SK-N-MC (cell line): ENCODE measurements at regions not wholly inside any gene's neighbourhood (a gene's known extent, or its start where the extent isn't known, plus 50 kb on each side); places are given as distances from the start of the nearest gene placed in this dataset.

ENCODE experiments used
- DNase-seq: peaks from one replicate; pipeline ENCODE4 v3.0.0-alpha.2; 2011; ENCODE audit warnings: low read depth, low spot score
- H3K27ac ChIP-seq: fragments of 200-600 bp; sonication (generic); 2 replicates; pipeline ENCODE4 v1.5.1; 2016; ENCODE audit warnings: mixed run types
- H3K36me3 ChIP-seq: fragments of 200-600 bp; sonication (generic); 2 replicates; pipeline ENCODE4 v1.6.1; 2017; ENCODE audit warnings: antibody characterized with exemption, low read length, mixed read lengths; ENCODE audit not compliant: insufficient read depth
- H3K4me3 ChIP-seq: fragments of 200-600 bp; sonication (generic); 2 replicates; pipeline ENCODE4 v1.5.1; 2016
- H3K9ac ChIP-seq: fragments of 200-600 bp; sonication (generic); 2 replicates; pipeline ENCODE4 v1.8.0; 2017; ENCODE audit warnings: mixed run types, mixed read lengths; ENCODE audit not compliant: insufficient read length
- H3K9me3 ChIP-seq: fragments of 200-600 bp; sonication (generic); 2 replicates; pipeline ENCODE4 v1.6.1; 2017; ENCODE audit warnings: low read depth, mild to moderate bottlenecking, antibody characterized with exemption, low read length, moderate library complexity, mixed read lengths
- EZH2 ChIP-seq: fragments of 200-600 bp; sonication (generic); IDR thresholded peaks from one replicate; pipeline ENCODE4 v1.6.1; 2017; ENCODE audit warnings: antibody characterized with exemption
- FOXP2 ChIP-seq: optimal IDR thresholded peaks from 2 replicates; pipeline ENCODE3; 2011; ENCODE audit warnings: mild to moderate bottlenecking, moderate library complexity; ENCODE audit not compliant: insufficient read depth; ENCODE audit errors: extremely low read length, control extremely low read depth
- POLR2AphosphoS5 ChIP-seq: IDR thresholded peaks from 2 replicates; pipeline ENCODE4 v1.6.1; 2012; ENCODE audit warnings: mild to moderate bottlenecking, low read depth, low read length, borderline replicate concordance

- H3K27ac ChIP-seq = no peak overlapping the region
- DNase-seq = no peak
These were observed 93.1 kb upstream of the ZNF507 start for GRCh38 chr19:32252333-32252669.

GRCh38 chr19:32253683-32254508, 91.5 kb upstream of the ZNF507 start:
- Histone ChIP-seq H3K36me3 (no peaks in the 10 kb centered on the region), H3K4me3 (no peak overlapping the region), H3K9me3 (no peaks in the 10 kb centered on the region), H3K9ac (no peak overlapping the region), H3K27ac (no peak overlapping the region)
- no peak for DNase-seq
- no peak for TF ChIP-seq EZH2
- no peak for TF ChIP-seq POLR2AphosphoS5
- TF ChIP-seq FOXP2 = no peak

More at GRCh38 chr19:32252333-32252669, 93.1 kb upstream of the ZNF507 start:
- no peak for TF ChIP-seq FOXP2
- TF ChIP-seq EZH2 = no peak
- no peak for TF ChIP-seq POLR2AphosphoS5
- Histone ChIP-seq H3K9me3 (no peaks in the 10 kb centered on the region), H3K9ac (no peak overlapping the region), H3K36me3 (no peaks in the 10 kb centered on the region), H3K4me3 (no peak overlapping the region)

- DNase-seq = no peak
- no peak overlapping the region for H3K9ac ChIP-seq
- no peak overlapping the region for H3K4me3 ChIP-seq
- no peaks in the 10 kb centered on the region for H3K9me3 ChIP-seq
- no peak overlapping the region for H3K27ac ChIP-seq
- TF ChIP-seq EZH2 (no peak), FOXP2 (no peak), POLR2AphosphoS5 (no peak)
- no peaks in the 10 kb centered on the region for H3K36me3 ChIP-seq
These were observed 90.9 kb upstream of the ZNF507 start for GRCh38 chr19:32254509-32254890.

- no peaks in the 10 kb centered on the region for H3K36me3 ChIP-seq
- H3K27ac ChIP-seq = no peak overlapping the region
- no peak overlapping the region for H3K4me3 ChIP-seq
- no peaks in the 10 kb centered on the region for H3K9me3 ChIP-seq
- no peak for DNase-seq
- TF ChIP-seq FOXP2 (no peak), EZH2 (no peak), POLR2AphosphoS5 (no peak)
- H3K9ac ChIP-seq = no peak overlapping the region
These were observed 89.7 kb upstream of the ZNF507 start for GRCh38 chr19:32255536-32256295.

GRCh38 chr19:32256341-32256975, 89.0 kb upstream of the ZNF507 start:
- no peaks in the 10 kb centered on the region for H3K9me3 ChIP-seq
- DNase-seq = no peak
- no peak for TF ChIP-seq EZH2
- TF ChIP-seq FOXP2 = no peak
- TF ChIP-seq POLR2AphosphoS5 = no peak
- H3K4me3 ChIP-seq = no peak overlapping the region
- no peak overlapping the region for H3K9ac ChIP-seq
- H3K36me3 ChIP-seq = no peaks in the 10 kb centered on the region
- H3K27ac ChIP-seq = no peak overlapping the region

- Histone ChIP-seq H3K9me3 (no peaks in the 10 kb centered on the region), H3K36me3 (no peaks in the 10 kb centered on the region), H3K27ac (no peak overlapping the region), H3K9ac (no peak overlapping the region), H3K4me3 (no peak overlapping the region)
- DNase-seq = no peak
- TF ChIP-seq FOXP2 (no peak), POLR2AphosphoS5 (no peak), EZH2 (no peak)
These were observed 87.9 kb upstream of the ZNF507 start for GRCh38 chr19:32257326-32258073.

GRCh38 chr19:32258167-32258566, 87.2 kb upstream of the ZNF507 start:
- H3K9me3 ChIP-seq = no peaks in the 10 kb centered on the region
- H3K4me3 ChIP-seq = no peak overlapping the region
- H3K27ac ChIP-seq = no peak overlapping the region
- no peak for DNase-seq
- TF ChIP-seq POLR2AphosphoS5 = no peak
- TF ChIP-seq EZH2 = no peak
- TF ChIP-seq FOXP2 = no peak
- no peak overlapping the region for H3K9ac ChIP-seq
- H3K36me3 ChIP-seq = no peaks in the 10 kb centered on the region

GRCh38 chr19:32264568-32264967, 80.8 kb upstream of the ZNF507 start:
- H3K9ac ChIP-seq = no peak overlapping the region
- H3K9me3 ChIP-seq = no peaks in the 10 kb centered on the region
- H3K27ac ChIP-seq = no peak overlapping the region
- DNase-seq = no peak
- TF ChIP-seq FOXP2 (no peak), POLR2AphosphoS5 (no peak), EZH2 (no peak)
- no peaks in the 10 kb centered on the region for H3K36me3 ChIP-seq
- H3K4me3 ChIP-seq = no peak overlapping the region
